ENCODE measurements at regions not wholly inside any gene's neighbourhood (a gene's known extent, or its start where the extent isn't known, plus 50 kb on each side); places are given as distances from the start of the nearest gene placed in this dataset.

DNA sequence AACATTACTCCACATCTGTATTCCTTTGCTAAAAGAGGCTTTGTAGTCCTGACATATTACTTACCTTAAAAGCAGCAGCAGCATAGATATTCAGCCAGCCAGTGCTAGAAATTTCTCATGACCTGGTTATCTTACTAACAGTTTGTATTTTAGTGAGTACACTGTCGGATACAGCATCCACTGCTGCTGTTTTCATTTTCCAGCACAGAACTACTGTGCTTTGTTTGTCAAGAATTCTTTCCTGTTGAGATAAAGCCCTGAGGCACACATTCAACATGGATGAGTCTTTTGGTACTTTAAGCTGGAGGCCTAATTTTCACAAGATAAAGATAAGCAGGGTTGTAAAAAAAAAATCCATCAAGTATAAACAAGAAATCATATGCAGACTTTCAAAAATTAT lies 311.2 kb upstream of the OPRM1 start:
- H3K79me2 ChIP-seq (replicated peaks; ENCODE audit: insufficient read depth, low read length): no peaks in the 10 kb centered on the region
- H4K20me1 ChIP-seq (ENCODE audit: insufficient read depth): no peaks in the 10 kb centered on the region
- H3K4me3 ChIP-seq (ENCODE audit: low read length): no peak overlapping the region
- H3K9ac ChIP-seq (ENCODE audit: low read length): no peak overlapping the region
- no peak overlapping the region for H3K4me2 ChIP-seq (ENCODE audit: low read length)
- no peaks in the 10 kb centered on the region for H3K27me3 ChIP-seq (ENCODE audit: insufficient read depth, low read depth, low read length)
- H3K36me3 ChIP-seq (ENCODE audit: insufficient read depth, low read length): no peaks in the 10 kb centered on the region
- H3K9me2 ChIP-seq (ENCODE audit: insufficient read depth, low read length): no peaks in the 10 kb centered on the region
- no peaks in the 10 kb centered on the region for H3F3A ChIP-seq (ENCODE audit: insufficient read depth, low read length, poor library complexity, severe bottlenecking)
- no peak overlapping the region for H3K27ac ChIP-seq (ENCODE audit: low read length)
- H2AFZ ChIP-seq (ENCODE audit: low read depth, low read length): no peak overlapping the region
- H3K9me3 ChIP-seq (ENCODE audit: low read length): no peaks in the 10 kb centered on the region
- TF ChIP-seq, protein P1, sequence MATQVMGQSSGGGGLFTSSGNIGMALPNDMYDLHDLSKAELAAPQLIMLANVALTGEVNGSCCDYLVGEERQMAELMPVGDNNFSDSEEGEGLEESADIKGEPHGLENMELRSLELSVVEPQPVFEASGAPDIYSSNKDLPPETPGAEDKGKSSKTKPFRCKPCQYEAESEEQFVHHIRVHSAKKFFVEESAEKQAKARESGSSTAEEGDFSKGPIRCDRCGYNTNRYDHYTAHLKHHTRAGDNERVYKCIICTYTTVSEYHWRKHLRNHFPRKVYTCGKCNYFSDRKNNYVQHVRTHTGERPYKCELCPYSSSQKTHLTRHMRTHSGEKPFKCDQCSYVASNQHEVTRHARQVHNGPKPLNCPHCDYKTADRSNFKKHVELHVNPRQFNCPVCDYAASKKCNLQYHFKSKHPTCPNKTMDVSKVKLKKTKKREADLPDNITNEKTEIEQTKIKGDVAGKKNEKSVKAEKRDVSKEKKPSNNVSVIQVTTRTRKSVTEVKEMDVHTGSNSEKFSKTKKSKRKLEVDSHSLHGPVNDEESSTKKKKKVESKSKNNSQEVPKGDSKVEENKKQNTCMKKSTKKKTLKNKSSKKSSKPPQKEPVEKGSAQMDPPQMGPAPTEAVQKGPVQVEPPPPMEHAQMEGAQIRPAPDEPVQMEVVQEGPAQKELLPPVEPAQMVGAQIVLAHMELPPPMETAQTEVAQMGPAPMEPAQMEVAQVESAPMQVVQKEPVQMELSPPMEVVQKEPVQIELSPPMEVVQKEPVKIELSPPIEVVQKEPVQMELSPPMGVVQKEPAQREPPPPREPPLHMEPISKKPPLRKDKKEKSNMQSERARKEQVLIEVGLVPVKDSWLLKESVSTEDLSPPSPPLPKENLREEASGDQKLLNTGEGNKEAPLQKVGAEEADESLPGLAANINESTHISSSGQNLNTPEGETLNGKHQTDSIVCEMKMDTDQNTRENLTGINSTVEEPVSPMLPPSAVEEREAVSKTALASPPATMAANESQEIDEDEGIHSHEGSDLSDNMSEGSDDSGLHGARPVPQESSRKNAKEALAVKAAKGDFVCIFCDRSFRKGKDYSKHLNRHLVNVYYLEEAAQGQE (IDR thresholded peaks at IDR 0.05; ENCODE audit: borderline replicate concordance): no peak
- TF ChIP-seq EZH2 (IDR thresholded peaks at IDR 0.05; ENCODE audit: borderline replicate concordance, insufficient read depth, low read length, poor library complexity, severe bottlenecking): no peak
- no peak for TF ChIP-seq POLR2AphosphoS5 (IDR thresholded peaks at IDR 0.05)
- TF ChIP-seq TAF1 (IDR thresholded peaks at IDR 0.05; ENCODE audit: low read depth): no peak
- no peak for TF ChIP-seq EP300 (conservative IDR thresholded peaks at IDR 0.05; ENCODE audit: poor library complexity, severe bottlenecking)
- TF ChIP-seq MXI1 (conservative IDR thresholded peaks at IDR 0.05; ENCODE audit: poor library complexity, severe bottlenecking): no peak
- TF ChIP-seq, protein P2, sequence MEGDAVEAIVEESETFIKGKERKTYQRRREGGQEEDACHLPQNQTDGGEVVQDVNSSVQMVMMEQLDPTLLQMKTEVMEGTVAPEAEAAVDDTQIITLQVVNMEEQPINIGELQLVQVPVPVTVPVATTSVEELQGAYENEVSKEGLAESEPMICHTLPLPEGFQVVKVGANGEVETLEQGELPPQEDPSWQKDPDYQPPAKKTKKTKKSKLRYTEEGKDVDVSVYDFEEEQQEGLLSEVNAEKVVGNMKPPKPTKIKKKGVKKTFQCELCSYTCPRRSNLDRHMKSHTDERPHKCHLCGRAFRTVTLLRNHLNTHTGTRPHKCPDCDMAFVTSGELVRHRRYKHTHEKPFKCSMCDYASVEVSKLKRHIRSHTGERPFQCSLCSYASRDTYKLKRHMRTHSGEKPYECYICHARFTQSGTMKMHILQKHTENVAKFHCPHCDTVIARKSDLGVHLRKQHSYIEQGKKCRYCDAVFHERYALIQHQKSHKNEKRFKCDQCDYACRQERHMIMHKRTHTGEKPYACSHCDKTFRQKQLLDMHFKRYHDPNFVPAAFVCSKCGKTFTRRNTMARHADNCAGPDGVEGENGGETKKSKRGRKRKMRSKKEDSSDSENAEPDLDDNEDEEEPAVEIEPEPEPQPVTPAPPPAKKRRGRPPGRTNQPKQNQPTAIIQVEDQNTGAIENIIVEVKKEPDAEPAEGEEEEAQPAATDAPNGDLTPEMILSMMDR (IDR thresholded peaks at IDR 0.05; ENCODE audit: poor library complexity, severe bottlenecking): no peak
- TF ChIP-seq SMC3 (conservative IDR thresholded peaks at IDR 0.05; ENCODE audit: poor library complexity): no peak
- no peak for TF ChIP-seq RAD21 (conservative IDR thresholded peaks at IDR 0.05)

DNA sequence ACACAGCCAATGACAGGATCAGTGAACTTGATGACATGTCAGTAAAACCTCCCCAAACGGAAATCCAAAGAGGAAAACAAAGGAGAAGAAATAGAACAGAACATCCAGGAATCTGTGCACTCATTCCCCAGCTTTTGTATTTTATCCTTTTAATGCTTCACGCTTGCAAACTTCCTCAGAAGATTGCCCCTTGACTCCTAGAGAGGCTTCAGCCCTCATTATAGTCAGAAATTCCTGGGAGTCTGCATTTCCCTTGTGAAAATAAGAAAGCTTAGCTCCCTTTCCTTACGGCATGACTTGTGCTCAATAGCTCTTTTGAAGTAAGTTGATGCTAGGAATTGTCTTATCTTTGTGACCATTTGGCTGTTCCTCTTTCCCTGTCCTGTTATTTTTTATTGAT lies 313.6 kb upstream of the OPRM1 start:
- Histone ChIP-seq H3K9me2 (ENCODE audit: insufficient read depth, low read length) (no peaks in the 10 kb centered on the region), H3F3A (ENCODE audit: insufficient read depth, low read length, poor library complexity, severe bottlenecking) (no peaks in the 10 kb centered on the region), H3K9ac (ENCODE audit: low read length) (no peak overlapping the region), H3K79me2 (replicated peaks; ENCODE audit: insufficient read depth, low read length) (no peaks in the 10 kb centered on the region), H2AFZ (ENCODE audit: low read depth, low read length) (no peak overlapping the region), H3K9me3 (ENCODE audit: low read length) (no peaks in the 10 kb centered on the region), H3K27me3 (ENCODE audit: insufficient read depth, low read depth, low read length) (no peaks in the 10 kb centered on the region), H3K4me2 (ENCODE audit: low read length) (no peak overlapping the region), H3K27ac (ENCODE audit: low read length) (no peak overlapping the region), H3K4me3 (ENCODE audit: low read length) (no peak overlapping the region), H4K20me1 (ENCODE audit: insufficient read depth) (no peaks in the 10 kb centered on the region), H3K36me3 (ENCODE audit: insufficient read depth, low read length) (no peaks in the 10 kb centered on the region)
- TF ChIP-seq SMC3 (conservative IDR thresholded peaks at IDR 0.05; ENCODE audit: poor library complexity) (no peak), MXI1 (conservative IDR thresholded peaks at IDR 0.05; ENCODE audit: poor library complexity, severe bottlenecking) (no peak), RAD21 (conservative IDR thresholded peaks at IDR 0.05) (no peak), EZH2 (IDR thresholded peaks at IDR 0.05; ENCODE audit: borderline replicate concordance, insufficient read depth, low read length, poor library complexity, severe bottlenecking) (no peak), POLR2AphosphoS5 (IDR thresholded peaks at IDR 0.05) (no peak), EP300 (conservative IDR thresholded peaks at IDR 0.05; ENCODE audit: poor library complexity, severe bottlenecking) (no peak), TAF1 (IDR thresholded peaks at IDR 0.05; ENCODE audit: low read depth) (no peak)
- TF ChIP-seq, protein P2 (IDR thresholded peaks at IDR 0.05; ENCODE audit: poor library complexity, severe bottlenecking): no peak
- TF ChIP-seq, protein P1 (IDR thresholded peaks at IDR 0.05; ENCODE audit: borderline replicate concordance): no peak

Measured in neural cell (in vitro differentiated cells).